Stimulated activated CD4-positive, alpha-beta T cell treated with anti-CD3 and anti-CD28 coated beads, Interleukin-12 subunit alpha, Interleukin-12 subunit beta, amount 100 ng/mL, for 4 hours (primary cell): ENCODE measurements at regions not wholly inside any gene's neighbourhood (a gene's known extent, or its start where the extent isn't known, plus 50 kb on each side); places are given as distances from the start of the nearest gene placed in this dataset.
A peak's percentile ranks its signal among the peaks of the same experiment; 100 is the strongest.
"Not testable (repeated sequence)": the region's sequence is repeated elsewhere in the genome, so short reads cannot be mapped to it uniquely, and the experiment has no call there.

Experiments
- DNase-seq: peaks from one replicate; pipeline ENCODE4 v3.0.0-alpha.2; 2020

GRCh38 chr15:99464137-99464536, 101.6 kb upstream of the MEF2A start:
- DNase-seq = no peak

DNA sequence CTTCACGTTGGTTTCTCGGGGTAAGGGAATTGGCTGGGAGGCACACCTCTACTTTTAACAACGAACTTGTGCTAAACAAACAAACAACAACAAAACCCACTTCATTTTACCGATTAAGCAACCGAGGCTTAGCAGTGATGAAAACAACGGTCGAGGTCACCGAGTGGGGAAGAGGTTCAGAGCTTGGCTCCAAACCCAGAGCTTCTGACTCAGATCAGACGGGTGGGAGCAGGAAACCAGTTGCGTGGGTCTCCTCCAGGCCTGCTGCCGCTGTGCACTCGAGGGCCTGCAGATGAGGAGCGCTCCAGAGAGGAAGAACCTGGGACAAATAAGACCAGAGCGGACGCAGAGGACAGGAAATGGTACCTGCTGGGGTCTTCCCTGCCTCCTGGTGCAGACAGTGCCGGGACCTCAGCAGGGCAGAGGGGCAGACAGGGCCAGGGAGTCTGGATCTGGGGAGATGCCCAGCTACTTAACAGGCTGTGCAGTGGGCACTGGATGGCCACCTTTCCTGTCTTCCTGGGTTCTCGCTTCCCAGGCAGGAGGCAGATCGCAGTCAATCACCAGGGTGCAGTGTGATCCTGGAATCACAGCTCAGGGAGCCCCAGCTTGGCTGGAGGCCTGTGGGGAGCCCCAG, 99.0 kb upstream of the MEF2A start:
- no peak for DNase-seq

GRCh38 chr15:99467338-99467720, 98.5 kb upstream of the MEF2A start:
- no peak for DNase-seq

DNA sequence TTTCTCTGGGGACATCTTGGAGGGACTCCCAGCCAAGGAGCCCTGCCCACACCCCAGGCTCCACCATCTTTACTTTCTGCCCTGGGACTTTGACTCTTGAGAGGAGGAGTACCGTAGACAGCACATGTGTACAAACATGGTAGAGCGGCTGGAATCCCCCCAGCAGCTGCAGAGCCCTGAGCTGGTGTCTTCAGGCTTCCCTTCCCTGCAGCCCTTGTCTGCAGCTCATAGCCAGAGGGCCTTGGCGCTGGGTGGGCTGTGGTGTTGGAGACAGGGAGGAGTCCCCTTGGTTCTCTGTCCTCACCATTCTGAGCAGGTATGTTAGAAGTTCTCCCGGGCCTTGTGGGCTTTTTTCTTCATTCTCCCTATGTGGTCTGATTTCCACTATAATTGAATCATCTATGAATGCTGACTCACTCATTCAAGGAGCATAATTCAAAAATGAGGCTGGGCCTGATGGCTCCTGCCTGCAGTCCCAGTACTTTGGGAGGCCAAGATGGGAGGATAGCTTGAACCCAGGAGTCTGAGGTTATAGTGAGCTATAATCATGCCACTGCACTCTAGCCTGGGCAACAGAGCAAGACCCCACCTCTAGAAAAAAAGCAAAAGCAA, 97.8 kb upstream of the MEF2A start:
- DNase-seq = no peak

DNA sequence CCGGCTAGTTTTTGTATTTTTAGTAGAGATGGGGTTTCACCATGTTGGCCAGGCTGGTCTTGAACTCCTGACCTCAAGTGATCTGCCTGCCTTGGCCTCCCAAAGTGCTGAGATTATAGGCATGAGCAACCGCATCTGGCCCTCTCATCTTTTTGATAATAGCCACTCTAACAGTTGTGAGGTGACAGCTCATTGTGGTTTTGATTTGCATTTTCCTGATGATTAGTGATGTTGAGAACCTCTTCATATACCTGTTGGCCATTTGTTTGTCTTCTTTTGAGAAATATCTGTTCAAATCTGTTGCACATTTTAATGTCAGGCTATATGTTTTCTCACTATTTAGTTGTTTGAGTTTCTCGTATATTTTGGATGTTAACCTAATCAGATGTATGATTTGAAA, 95.6 kb upstream of the MEF2A start:
- not testable (repeated sequence) for DNase-seq

DNA sequence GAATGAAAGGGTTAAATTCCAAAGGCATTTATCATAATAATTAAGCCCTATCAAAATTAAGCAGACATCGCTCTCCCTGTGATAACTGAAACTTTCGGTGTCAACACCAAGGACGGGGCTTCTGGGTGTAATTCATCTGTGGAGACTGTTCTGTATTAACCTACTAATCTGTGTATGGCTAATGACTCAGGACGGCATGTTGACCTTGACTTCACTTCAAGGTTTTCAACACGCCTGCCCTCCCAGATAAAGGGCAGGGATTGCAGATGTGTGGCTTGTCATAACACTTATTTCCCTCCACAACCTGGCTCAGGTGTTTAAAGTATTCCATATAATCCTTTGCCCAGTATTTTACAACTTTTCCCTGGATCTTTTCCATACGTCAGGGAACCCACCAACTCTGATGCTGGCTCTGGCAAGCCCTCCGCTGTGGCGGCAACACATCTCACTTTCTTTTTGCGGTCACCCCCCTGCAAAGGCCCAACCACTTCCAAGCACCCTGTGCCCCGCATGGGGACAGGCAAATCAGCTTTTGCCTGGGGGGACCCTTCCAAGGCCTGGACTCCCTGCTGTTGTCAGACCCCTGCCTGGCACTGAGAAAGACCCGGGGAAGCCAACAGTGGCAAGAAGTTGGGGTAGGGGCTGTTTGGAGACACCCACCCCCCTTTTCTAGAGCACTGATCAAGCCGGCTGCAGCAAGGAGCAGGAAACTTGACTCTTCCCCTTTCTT, 93.2 kb upstream of the MEF2A start:
- no peak for DNase-seq

DNA sequence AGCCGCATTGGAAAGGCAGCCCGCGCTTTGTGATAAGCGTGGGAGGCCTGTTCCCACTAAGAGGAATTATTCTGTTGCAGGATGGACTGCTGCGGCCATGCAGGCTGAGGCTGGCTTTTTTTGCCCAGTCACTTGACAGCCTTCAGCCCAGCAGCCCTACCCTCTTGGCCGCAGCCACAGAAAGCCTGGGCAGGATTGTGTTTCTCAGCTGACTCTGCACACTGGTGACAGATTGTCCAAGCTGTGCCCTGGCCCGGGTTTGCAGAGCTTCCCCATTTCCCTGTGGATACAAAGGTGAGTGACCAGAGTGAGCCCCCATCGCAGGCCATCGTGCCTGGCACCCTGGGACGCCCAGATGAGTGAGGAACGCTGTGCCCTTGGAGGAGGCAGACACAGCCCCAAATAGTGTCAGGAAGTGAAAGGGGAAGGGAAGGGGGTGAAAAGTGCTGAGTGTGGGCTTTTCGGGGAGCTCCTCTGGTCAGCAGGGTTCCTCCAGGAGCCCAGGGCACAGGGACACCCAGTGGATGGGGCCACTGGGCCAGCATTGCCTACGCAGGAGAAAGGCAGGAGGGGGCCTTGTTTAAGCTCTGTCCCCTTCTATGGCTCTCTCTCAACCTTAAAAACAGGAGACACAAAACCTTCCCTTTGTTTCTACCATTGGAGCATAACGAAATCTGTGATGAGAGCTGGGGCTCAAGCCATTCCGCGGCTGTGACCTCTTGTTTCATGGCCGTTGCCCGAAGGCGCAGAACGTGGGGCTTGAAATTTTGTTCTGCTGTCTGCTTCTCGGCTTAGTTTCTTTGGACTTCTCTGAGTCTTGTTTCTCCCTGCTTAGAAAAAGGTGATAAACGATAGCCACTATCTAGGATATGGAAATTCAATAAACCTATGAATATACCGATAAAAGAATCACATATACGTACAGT, 91.5 kb upstream of the MEF2A start:
- no peak for DNase-seq

DNA sequence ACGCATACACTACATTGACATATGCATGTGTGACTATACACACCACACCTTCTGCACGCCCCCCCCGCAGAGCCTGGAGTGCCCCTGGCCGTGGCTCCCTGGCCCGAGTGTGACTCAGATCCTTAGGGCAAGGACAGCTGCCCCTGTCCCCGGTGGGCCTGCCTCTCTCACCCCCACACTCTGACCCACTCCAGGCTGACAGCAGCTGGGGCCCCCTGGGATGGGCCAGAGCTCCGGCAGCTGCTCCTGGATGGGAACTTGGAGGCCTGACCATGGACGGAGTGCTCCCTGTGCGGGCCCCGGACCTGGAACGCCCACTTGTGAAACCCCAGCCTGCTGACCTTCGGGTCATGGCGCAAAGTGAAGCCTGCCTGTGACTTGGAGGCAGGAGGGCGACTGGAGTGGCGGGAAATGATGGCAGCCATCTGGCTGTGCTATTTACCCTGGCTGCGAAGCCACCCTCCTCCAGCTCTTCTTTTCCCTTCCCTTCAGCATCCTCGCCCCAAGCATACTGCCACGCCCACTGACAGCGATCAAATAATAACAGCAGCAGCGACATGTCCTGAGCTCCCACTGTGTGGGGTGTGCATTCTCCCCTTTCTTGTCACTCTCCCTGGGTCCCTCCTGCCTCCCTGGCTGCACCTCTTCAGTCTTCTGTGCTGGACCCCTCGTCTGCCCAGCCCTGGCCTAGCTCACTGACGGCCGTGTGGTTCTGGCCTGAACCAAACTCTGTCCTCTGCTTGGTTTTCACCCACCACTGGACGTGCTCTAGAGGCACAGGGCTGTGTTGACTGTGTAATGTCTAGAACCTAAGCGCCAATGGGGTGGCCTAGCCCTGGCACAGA, 90.7 kb upstream of the MEF2A start:
- no peak for DNase-seq

- no peak for DNase-seq
Measured at GRCh38 chr15:99475754-99476412, 89.9 kb upstream of the MEF2A start.

DNA sequence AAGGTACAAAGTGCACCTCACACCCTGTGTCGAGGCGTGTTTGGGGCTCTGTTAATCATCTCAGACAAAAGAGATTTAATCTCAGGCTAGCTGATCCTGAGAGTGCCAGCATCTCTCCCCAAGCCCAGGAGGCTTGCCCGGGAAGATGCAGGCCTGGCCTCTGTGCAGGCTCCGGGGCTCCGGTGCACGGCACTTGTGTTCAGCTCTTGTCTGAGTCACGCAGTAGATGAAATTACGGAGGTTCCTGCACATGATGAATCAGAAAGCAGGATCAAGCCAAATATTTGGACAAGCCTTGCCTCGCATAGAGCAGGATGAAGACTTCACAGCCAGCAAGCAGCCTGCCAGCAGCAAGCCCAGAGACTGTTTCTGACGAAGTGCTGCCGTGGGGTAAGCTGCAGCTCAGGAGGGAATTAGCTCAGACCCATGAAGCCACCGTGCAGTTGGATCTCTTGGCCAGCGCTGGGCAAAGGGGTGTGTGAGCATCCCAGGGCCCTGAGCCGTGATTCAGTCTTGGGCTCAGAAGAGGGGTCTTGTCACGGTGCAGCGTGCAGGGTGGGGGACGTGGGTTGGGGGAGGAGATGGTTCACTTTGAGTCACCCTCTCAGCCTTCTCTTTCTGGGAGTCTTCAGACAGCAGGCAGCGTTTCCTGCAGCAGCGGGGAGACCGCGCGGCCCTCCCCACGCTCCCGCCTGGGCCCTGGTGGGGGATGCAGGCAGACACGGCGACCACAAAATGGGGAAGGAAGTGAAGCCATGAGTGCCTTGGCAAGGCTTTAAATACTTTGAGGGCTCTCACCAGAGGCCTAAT, 89.2 kb upstream of the MEF2A start:
- DNase-seq = peak; percentile 6

DNA sequence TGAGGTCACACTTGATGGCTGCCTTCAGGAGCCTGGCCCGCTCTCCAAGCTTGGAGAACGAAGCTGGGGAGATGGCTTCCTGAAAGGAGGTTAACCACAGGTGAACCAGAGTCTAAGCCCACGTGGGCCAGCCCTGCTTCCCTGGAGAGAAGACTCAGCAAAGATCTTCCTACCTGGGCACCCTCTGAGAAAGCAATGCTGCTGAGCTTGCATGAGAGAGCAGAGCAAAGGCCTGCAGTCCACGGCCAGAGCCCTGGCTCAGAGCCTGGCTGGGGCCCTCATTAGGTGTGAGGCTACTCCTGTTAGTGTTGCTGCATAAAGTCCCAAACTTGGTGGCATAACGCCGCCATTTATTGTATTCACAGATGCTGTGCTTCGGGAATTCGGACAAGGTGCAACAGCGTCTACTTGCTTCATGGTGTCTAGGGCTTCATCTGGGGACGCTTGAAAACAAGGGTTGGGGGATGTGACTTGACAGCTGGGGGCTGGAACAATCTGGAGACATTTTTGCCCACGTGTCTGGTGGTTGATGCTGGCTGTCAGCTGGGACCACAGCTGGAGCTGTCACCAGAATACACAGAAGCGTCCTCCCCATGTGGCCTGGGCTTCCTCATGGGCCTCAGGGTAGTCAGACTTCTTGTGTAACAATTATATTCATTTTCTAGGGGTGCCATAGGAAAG, 87.9 kb upstream of the MEF2A start:
- no peak for DNase-seq

GRCh38 chr15:99478977-99479376, 86.8 kb upstream of the MEF2A start:
- DNase-seq = no peak

- no peak for DNase-seq
Measured at GRCh38 chr15:99480016-99480810, 85.6 kb upstream of the MEF2A start.

DNA sequence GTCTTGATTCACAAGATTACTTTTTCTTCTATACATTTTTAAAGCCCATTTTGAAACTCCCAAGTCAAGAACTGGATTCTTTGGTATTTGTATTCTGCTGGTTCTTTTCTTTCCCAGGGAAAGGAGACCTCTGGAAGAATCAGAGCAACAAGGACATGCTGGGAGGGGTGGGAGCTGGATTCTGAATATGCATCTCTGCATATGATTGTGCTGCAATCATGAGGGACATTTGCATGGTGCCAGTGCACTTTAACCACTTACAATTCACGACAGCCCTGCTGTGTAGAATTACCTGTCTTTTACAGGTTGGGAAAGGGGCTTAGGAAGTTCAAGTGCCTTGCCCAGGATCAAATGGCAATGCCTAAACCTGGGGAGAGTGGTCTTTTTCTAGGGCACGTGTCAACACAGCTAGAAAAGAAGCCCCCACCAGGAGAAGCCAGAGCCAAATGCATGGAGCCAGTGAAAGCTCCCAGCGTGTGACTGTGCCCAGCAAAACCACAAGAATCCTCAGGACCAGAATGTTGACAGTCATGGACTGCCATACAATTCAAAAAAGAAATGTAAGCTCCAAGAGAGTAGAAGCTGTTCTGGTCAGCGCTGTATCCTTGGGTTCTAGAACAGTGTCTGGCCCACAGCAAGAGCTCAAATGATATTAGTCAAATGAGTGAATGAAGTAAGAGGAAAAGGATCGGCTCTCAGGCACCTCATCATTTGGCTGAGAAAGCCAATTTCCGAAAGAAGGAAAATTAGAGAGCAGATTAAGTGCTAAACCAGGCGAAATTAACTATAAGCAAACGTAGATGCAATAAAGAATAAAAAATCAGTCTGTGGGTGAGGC, 84.5 kb upstream of the MEF2A start:
- no peak for DNase-seq

- DNase-seq = no peak
Measured at GRCh38 chr15:99481951-99482230, 83.9 kb upstream of the MEF2A start.

GRCh38 chr15:99482993-99483392, 82.8 kb upstream of the MEF2A start:
- no peak for DNase-seq

- no peak for DNase-seq
Measured at GRCh38 chr15:99485153-99485961, 80.4 kb upstream of the MEF2A start.

GRCh38 chr15:99485992-99486370, 79.8 kb upstream of the MEF2A start:
- no peak for DNase-seq
